Astrocyte of the cerebellum (primary cell): ENCODE measurements at regions not wholly inside any gene's neighbourhood (a gene's known extent, or its start where the extent isn't known, plus 50 kb on each side); places are given as distances from the start of the nearest gene placed in this dataset.

Experiments
- DNase-seq: peaks from one replicate; pipeline ENCODE4 v3.0.0-alpha.2; 2011; ENCODE audit warnings: low read depth
- H3K4me3 ChIP-seq: 2 replicates; pipeline ENCODE4 v1.5.1; 2011; ENCODE audit warnings: mild to moderate bottlenecking, low read depth, low read length, moderate library complexity
- in situ Hi-C: cut with HindIII; loops from 2 replicates; pipeline ENCODE4 v1.10.0; 2017; ENCODE audit warnings: low sequenced_read_pairs
- TF ChIP-seq, protein P1 (sequence below): IDR thresholded peaks from 2 replicates; pipeline ENCODE4 v1.5.1; 2012; ENCODE audit warnings: low read length, low read depth, moderate library complexity, mild to moderate bottlenecking; ENCODE audit errors: missing control alignments

DNA sequence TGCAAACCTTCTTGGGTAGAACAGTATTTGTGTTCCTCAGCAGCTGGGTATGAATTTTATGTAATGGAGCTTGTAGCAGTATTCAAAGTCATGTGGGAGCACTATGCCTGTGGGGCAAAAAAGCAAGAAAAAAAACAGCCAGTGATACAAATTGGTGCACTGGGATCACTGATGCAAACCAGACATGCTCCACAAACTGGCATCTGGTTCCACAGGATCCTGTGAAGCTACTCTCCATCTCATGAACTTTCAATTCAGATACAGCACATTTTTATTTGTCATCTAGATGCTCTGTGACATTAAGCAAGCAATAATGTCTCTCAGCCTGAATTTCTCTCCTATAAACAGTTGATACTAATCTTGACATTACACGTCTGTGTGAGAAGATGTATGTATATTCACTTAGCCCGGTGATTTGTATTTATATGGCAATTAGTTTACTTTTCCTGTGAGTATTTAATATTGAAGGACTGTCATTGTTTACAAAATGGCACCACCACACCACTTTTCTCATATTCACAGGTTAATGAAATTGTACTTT, 208.5 kb upstream of the GRIA4 start:
- in situ Hi-C loops, result no loop called here
- TF ChIP-seq, protein P1, sequence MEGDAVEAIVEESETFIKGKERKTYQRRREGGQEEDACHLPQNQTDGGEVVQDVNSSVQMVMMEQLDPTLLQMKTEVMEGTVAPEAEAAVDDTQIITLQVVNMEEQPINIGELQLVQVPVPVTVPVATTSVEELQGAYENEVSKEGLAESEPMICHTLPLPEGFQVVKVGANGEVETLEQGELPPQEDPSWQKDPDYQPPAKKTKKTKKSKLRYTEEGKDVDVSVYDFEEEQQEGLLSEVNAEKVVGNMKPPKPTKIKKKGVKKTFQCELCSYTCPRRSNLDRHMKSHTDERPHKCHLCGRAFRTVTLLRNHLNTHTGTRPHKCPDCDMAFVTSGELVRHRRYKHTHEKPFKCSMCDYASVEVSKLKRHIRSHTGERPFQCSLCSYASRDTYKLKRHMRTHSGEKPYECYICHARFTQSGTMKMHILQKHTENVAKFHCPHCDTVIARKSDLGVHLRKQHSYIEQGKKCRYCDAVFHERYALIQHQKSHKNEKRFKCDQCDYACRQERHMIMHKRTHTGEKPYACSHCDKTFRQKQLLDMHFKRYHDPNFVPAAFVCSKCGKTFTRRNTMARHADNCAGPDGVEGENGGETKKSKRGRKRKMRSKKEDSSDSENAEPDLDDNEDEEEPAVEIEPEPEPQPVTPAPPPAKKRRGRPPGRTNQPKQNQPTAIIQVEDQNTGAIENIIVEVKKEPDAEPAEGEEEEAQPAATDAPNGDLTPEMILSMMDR, result no peak
- H3K4me3 ChIP-seq, result no peak overlapping the region
- no peak for DNase-seq

- no peak overlapping the region for H3K4me3 ChIP-seq
- no peak for DNase-seq
- in situ Hi-C loops, result no loop called here
- TF ChIP-seq, protein P1, result no peak
Measured at GRCh38 chr11:105399511-105399910, 210.4 kb upstream of the GRIA4 start.

DNA sequence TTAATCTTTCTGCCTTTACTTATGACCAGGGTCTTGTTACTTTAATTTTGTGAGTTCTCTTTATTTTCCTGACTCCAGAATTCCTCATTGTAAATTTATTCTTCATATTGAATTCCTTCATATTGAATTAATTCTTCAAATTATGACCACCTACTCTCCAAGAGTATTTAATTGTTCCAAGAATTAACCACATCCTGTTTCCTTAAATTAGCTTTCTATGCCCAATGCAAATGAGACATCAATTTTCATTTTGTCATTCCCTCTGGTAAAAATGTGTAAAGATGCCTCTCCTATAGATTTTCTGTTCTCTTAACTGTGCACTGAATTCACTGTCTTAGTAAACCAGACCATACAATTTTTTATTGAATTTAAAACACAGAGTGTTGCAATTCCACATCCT, 211.2 kb upstream of the GRIA4 start:
- no peak overlapping the region for H3K4me3 ChIP-seq
- TF ChIP-seq, protein P1, result no peak
- DNase-seq, result no peak
- in situ Hi-C loops, result no loop called here

DNA sequence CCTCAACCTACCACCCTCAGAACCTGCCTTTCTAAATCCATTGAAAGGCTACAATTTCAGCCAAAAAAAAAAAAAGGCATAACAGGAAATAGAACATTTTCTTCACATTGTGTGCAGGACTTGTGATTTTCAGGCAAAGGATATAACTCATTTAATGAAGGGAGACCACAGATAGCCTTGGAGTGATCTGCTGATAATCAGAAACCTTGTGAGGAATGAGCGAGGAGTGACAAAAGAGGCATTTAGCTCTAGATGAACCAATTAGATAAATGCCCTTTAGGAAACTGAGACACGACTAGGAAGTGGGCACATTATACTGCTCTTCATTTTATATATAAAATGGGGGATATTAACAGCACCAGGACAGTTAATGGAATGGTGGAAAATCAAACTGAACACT, 216.5 kb upstream of the GRIA4 start:
- in situ Hi-C loops, result no loop called here
- TF ChIP-seq, protein P1, result no peak
- no peak overlapping the region for H3K4me3 ChIP-seq
- DNase-seq, result no peak

GRCh38 chr11:105392556-105392955, 217.3 kb upstream of the GRIA4 start:
- no peak overlapping the region for H3K4me3 ChIP-seq
- TF ChIP-seq, protein P1, result no peak
- no peak for DNase-seq
- in situ Hi-C loops, result no loop called here

DNA sequence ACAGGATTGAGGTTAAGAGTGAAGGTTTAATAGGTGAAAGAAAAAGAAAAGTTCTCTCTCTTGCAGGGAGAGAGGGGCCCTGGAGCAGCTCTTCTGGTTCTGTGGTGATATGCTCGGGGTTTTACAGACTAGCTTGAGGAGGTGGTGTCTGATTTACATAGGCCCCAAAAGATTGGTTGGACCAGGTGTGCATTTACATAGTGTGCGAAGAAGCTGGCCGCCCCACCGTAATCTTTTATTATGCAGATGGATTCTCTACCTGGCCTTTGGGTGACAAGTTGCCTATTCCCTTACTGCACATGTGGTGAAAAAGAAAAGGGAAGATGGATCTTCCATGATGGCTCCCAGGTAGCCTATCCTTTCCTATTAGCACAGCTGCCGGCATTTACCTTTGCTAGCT, 219.9 kb upstream of the GRIA4 start:
- TF ChIP-seq, protein P1, result no peak
- in situ Hi-C loops, result no loop called here
- H3K4me3 ChIP-seq, result no peak overlapping the region
- no peak for DNase-seq

- in situ Hi-C loops, result no loop called here
- H3K4me3 ChIP-seq, result no peak overlapping the region
- DNase-seq, result no peak
- TF ChIP-seq, protein P1, result no peak
Measured at GRCh38 chr11:105388006-105388405, 221.9 kb upstream of the GRIA4 start.
